Glutamatergic neuron (in vitro differentiated cells): ENCODE measurements at regions not wholly inside any gene's neighbourhood (a gene's known extent, or its start where the extent isn't known, plus 50 kb on each side); places are given as distances from the start of the nearest gene placed in this dataset.
"Not testable (repeated sequence)": the region's sequence is repeated elsewhere in the genome, so short reads cannot be mapped to it uniquely, and the experiment has no call there.

Experiments used
- DNase-seq: peaks from one replicate; pipeline ENCODE4 v3.0.0; 2022
- H3K27ac Mint-ChIP-seq: one replicate; pipeline ENCODE4 v1.8.0; 2020; ENCODE audit warnings: mild to moderate bottlenecking, mixed read lengths, inconsistent platforms; ENCODE audit not compliant: unreplicated experiment
- H3K27me3 Mint-ChIP-seq: one replicate; pipeline ENCODE4 v1.8.0; 2020; ENCODE audit warnings: mild to moderate bottlenecking, moderate library complexity, mixed read lengths, inconsistent platforms; ENCODE audit not compliant: unreplicated experiment
- H3K36me3 Mint-ChIP-seq: one replicate; pipeline ENCODE4 v1.8.0; 2020; ENCODE audit warnings: mild to moderate bottlenecking, mixed read lengths, inconsistent platforms; ENCODE audit not compliant: unreplicated experiment
- H3K4me1 Mint-ChIP-seq: one replicate; pipeline ENCODE4 v1.8.0; 2020; ENCODE audit warnings: mild to moderate bottlenecking, low read depth, mixed read lengths, inconsistent platforms; ENCODE audit not compliant: unreplicated experiment
- H3K4me3 Mint-ChIP-seq: one replicate; pipeline ENCODE4 v1.8.0; 2020; ENCODE audit warnings: mild to moderate bottlenecking, mixed read lengths, inconsistent platforms; ENCODE audit not compliant: unreplicated experiment
- H3K9me3 Mint-ChIP-seq: one replicate; pipeline ENCODE4 v1.8.0; 2020; ENCODE audit warnings: mild to moderate bottlenecking, moderate library complexity, mixed read lengths, inconsistent platforms; ENCODE audit not compliant: unreplicated experiment
- CTCF ChIP-seq: fragments of 200-600 bp; sonication (generic); IDR thresholded peaks from one replicate; pipeline ENCODE4 v1.5.0; 2021; ENCODE audit not compliant: partially characterized antibody, unreplicated experiment

- not testable (repeated sequence) for H3K4me1 Mint-ChIP-seq, H3K4me3 Mint-ChIP-seq, DNase-seq, H3K27ac Mint-ChIP-seq, H3K9me3 Mint-ChIP-seq, H3K27me3 Mint-ChIP-seq, H3K36me3 Mint-ChIP-seq
Measured at GRCh38 chr15:83335542-83335941, 51.1 kb upstream of the BNC1 start.

- no peaks in the 10 kb centered on the region for H3K27me3 Mint-ChIP-seq
- H3K27ac Mint-ChIP-seq: no peak overlapping the region
- no peak for DNase-seq
- H3K9me3 Mint-ChIP-seq: peaks cover 1% of the 10 kb centered on the region
- no peak for TF ChIP-seq CTCF
- H3K4me3 Mint-ChIP-seq: no peak overlapping the region
- H3K4me1 Mint-ChIP-seq: no peaks in the 10 kb centered on the region
- H3K36me3 Mint-ChIP-seq: no peaks in the 10 kb centered on the region
Measured at GRCh38 chr15:83339396-83339795, 54.9 kb upstream of the BNC1 start.

- H3K4me3 Mint-ChIP-seq: no peak overlapping the region
- DNase-seq: no peak
- TF ChIP-seq CTCF: no peak
Measured at GRCh38 chr15:83340087-83340486, 55.6 kb upstream of the BNC1 start.

GRCh38 chr15:83346342-83346741 lies 61.9 kb upstream of the BNC1 start:
- TF ChIP-seq CTCF: no peak
- Mint-ChIP-seq H3K9me3 (no peaks in the 10 kb centered on the region), H3K4me3 (no peak overlapping the region), H3K4me1 (no peaks in the 10 kb centered on the region), H3K27me3 (no peaks in the 10 kb centered on the region), H3K36me3 (no peaks in the 10 kb centered on the region), H3K27ac (no peak overlapping the region)
- no peak for DNase-seq

More at GRCh38 chr15:83340087-83340486, 55.6 kb upstream of the BNC1 start:
- H3K4me1 Mint-ChIP-seq: no peaks in the 10 kb centered on the region
- no peak overlapping the region for H3K27ac Mint-ChIP-seq
- no peaks in the 10 kb centered on the region for H3K27me3 Mint-ChIP-seq
- H3K9me3 Mint-ChIP-seq: peaks cover 1% of the 10 kb centered on the region
- H3K36me3 Mint-ChIP-seq: no peaks in the 10 kb centered on the region

- H3K4me3 Mint-ChIP-seq: no peak overlapping the region
- H3K27ac Mint-ChIP-seq: no peak overlapping the region
- H3K36me3 Mint-ChIP-seq: no peaks in the 10 kb centered on the region
Measured at GRCh38 chr15:83352119-83352518, 67.7 kb upstream of the BNC1 start.

More at GRCh38 chr15:83352119-83352518, 67.7 kb upstream of the BNC1 start:
- Mint-ChIP-seq H3K4me1 (no peaks in the 10 kb centered on the region), H3K9me3 (peaks cover 3% of the 10 kb centered on the region), H3K27me3 (no peaks in the 10 kb centered on the region)
- no peak for DNase-seq
- no peak for TF ChIP-seq CTCF
